Prostate gland (tissue), 2 donors: ENCODE measurements at regions not wholly inside any gene's neighbourhood (a gene's known extent, or its start where the extent isn't known, plus 50 kb on each side); places are given as distances from the start of the nearest gene placed in this dataset.

Experiments used
- POLR2AphosphoS5 ChIP-seq: sonication (generic); formaldehyde crosslinking; IDR thresholded peaks from one replicate; pipeline ENCODE4 v1.6.1; 2017; ENCODE audit warnings: antibody characterized with exemption
- TF ChIP-seq, protein P1 (sequence below), 4 experiments: fragments of 200-600 bp in 2 of 4; fragments of 450-650 bp in 2 of 4; sonication (generic) in 2 of 4; IDR thresholded peaks; 1 replicate in 3 of 4; 2 replicates in 1 of 4; pipeline ENCODE4 v1.5.1; 2016 to 2019; ENCODE audit warnings: antibody characterized with exemption in 4 of 4, mild to moderate bottlenecking in 2 of 4, moderate library complexity in 2 of 4

- TF ChIP-seq, protein P1, sequence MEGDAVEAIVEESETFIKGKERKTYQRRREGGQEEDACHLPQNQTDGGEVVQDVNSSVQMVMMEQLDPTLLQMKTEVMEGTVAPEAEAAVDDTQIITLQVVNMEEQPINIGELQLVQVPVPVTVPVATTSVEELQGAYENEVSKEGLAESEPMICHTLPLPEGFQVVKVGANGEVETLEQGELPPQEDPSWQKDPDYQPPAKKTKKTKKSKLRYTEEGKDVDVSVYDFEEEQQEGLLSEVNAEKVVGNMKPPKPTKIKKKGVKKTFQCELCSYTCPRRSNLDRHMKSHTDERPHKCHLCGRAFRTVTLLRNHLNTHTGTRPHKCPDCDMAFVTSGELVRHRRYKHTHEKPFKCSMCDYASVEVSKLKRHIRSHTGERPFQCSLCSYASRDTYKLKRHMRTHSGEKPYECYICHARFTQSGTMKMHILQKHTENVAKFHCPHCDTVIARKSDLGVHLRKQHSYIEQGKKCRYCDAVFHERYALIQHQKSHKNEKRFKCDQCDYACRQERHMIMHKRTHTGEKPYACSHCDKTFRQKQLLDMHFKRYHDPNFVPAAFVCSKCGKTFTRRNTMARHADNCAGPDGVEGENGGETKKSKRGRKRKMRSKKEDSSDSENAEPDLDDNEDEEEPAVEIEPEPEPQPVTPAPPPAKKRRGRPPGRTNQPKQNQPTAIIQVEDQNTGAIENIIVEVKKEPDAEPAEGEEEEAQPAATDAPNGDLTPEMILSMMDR (IDR thresholded peaks at IDR 0.05): no peak
- TF ChIP-seq POLR2AphosphoS5: no peak
Measured at GRCh38 chr17:34825884-34826283, 135.4 kb downstream of the CCT6B start.
